Neutrophil (primary cell): ENCODE measurements at regions not wholly inside any gene's neighbourhood (a gene's known extent, or its start where the extent isn't known, plus 50 kb on each side); places are given as distances from the start of the nearest gene placed in this dataset.

Experiments
- H3K27ac ChIP-seq: fragments of 200-600 bp; sonication (generic); 2 replicates; pipeline ENCODE4 v1.5.1; 2016; ENCODE audit warnings: mild to moderate bottlenecking, moderate library complexity
- H3K27me3 ChIP-seq: fragments of 200-600 bp; sonication (generic); 2 replicates; pipeline ENCODE4 v1.6.0; 2016; ENCODE audit warnings: mild to moderate bottlenecking
- H3K36me3 ChIP-seq: fragments of 200-600 bp; sonication (generic); 2 replicates; pipeline ENCODE4 v1.5.1; 2017
- H3K4me1 ChIP-seq, 2 experiments: fragments of 200-600 bp in 1 of 2; sonication (generic) in 1 of 2; 1 replicate in 1 of 2; 2 replicates in 1 of 2; pipeline versions ENCODE4 v1.5.1 to v1.6.1; 2013 to 2016; ENCODE audit warnings: low read depth in 1 of 2, low read length in 1 of 2, mild to moderate bottlenecking in 1 of 2, moderate library complexity in 1 of 2; ENCODE audit not compliant: control insufficient read depth in 1 of 2, insufficient read depth in 1 of 2
- H3K4me3 ChIP-seq, 2 experiments: fragments of 200-600 bp in 1 of 2; sonication (generic) in 1 of 2; 1 replicate in 1 of 2; 2 replicates in 1 of 2; pipeline ENCODE4 v1.5.1; 2013 to 2016; ENCODE audit warnings: low read depth in 1 of 2, low read length in 1 of 2, mild to moderate bottlenecking in 1 of 2, moderate library complexity in 1 of 2
- H3K9me3 ChIP-seq: fragments of 200-600 bp; sonication (generic); 2 replicates; pipeline ENCODE4 v1.5.1; 2016
- TF ChIP-seq, protein P1 (sequence below): fragments of 200-600 bp; sonication (generic); IDR thresholded peaks from 2 replicates; pipeline ENCODE4 v1.5.1; 2016; ENCODE audit warnings: antibody characterized with exemption

DNA sequence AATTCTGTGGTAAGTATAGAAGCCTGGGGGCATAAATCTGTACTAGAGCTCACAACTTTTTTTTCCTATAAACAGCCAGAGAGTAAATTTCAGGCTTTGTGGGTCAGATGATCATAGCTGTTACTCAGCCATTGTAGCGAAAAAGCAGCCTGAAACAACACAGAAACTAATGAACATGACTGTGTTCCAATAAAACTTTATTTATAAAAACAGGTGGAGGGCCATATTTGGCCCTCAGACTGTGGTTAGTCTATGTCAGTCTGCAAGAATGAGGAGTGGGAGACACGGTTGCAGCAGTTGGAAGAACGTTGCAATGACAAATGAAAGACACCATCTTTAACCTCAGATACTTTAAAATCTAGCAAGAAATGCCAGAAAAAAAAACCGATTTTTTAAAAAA is 389.6 kb upstream of the PRKCQ start:
- H3K36me3 ChIP-seq = no peaks in the 10 kb centered on the region
- TF ChIP-seq, protein P1, sequence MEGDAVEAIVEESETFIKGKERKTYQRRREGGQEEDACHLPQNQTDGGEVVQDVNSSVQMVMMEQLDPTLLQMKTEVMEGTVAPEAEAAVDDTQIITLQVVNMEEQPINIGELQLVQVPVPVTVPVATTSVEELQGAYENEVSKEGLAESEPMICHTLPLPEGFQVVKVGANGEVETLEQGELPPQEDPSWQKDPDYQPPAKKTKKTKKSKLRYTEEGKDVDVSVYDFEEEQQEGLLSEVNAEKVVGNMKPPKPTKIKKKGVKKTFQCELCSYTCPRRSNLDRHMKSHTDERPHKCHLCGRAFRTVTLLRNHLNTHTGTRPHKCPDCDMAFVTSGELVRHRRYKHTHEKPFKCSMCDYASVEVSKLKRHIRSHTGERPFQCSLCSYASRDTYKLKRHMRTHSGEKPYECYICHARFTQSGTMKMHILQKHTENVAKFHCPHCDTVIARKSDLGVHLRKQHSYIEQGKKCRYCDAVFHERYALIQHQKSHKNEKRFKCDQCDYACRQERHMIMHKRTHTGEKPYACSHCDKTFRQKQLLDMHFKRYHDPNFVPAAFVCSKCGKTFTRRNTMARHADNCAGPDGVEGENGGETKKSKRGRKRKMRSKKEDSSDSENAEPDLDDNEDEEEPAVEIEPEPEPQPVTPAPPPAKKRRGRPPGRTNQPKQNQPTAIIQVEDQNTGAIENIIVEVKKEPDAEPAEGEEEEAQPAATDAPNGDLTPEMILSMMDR = no peak
- H3K27me3 ChIP-seq = no peaks in the 10 kb centered on the region
- no peak overlapping the region for H3K27ac ChIP-seq
- H3K4me3 ChIP-seq = no peak overlapping the region
- H3K4me1 ChIP-seq = peaks cover 0 to 9% of the 10 kb centered on the region in 2 experiments
- no peaks in the 10 kb centered on the region for H3K9me3 ChIP-seq

DNA sequence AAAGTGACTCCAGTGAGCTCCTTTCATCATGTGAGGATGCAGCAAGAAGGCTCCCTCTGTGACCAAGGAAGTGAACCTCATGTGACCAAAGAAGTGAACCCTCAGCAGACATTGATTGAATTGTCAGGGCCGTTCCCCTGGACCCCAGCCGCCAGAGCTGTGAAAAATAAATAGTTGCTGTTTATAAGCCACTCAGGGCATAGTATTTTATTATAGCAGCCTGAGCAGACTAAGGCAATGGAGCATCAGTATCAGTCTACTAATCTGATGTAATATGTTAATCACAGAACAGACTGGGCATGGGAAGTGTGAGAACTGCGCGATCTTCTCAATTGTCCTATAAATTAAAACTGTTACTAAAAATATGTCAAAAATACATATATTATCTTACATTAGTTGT is 384.5 kb upstream of the PRKCQ start:
- no peaks in the 10 kb centered on the region for H3K36me3 ChIP-seq
- H3K4me1 ChIP-seq = no peaks in the 10 kb centered on the region
- TF ChIP-seq, protein P1 = no peak
- no peaks in the 10 kb centered on the region for H3K27me3 ChIP-seq
- no peak overlapping the region for H3K27ac ChIP-seq
- no peaks in the 10 kb centered on the region for H3K9me3 ChIP-seq
- no peak overlapping the region for H3K4me3 ChIP-seq

DNA sequence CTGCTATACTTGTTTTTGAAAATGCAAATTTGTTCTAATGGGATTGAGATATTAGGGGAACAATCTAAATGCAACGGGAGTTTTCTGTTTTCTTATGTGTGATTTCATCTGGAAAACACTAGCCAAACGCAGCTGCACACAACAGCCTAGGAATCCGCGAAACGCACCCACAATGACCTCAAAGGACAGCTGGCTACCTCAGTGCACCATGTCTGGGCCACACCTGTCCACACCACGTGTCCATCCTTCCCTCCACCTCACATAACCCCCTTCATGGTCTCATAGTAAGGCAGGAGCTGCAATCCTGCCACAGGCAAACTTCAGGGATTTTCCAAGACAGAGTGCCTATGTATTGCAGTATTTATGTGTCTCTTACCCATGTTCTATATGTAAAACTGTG is 382.5 kb upstream of the PRKCQ start:
- H3K27ac ChIP-seq = no peak overlapping the region

DNA sequence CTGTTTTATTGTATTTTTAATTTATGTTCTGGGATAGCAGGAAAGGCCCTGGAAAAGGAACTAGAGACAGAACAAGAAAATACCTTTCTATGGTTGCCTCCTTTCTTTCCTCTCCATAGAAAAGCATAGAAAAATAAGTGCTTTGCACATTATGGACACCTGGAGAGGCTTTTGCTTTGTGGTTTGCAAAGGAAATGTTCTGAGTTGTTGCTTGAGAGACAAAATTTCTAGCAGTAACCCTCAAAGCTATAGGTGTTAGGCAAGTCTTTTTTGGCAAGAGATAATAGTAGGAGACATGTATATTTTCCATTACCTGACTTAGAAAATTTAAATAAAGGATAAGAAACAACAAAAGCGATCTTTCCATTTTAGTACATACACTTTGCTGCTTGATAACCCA is 378.6 kb upstream of the PRKCQ start:
- Histone ChIP-seq H3K27me3 (no peaks in the 10 kb centered on the region), H3K9me3 (no peaks in the 10 kb centered on the region), H3K27ac (no peak overlapping the region), H3K4me1 (no peaks in the 10 kb centered on the region), H3K4me3 (no peak overlapping the region), H3K36me3 (no peaks in the 10 kb centered on the region)
- TF ChIP-seq, protein P1 = no peak

More for the DNA sequence above, 382.5 kb upstream of the PRKCQ start:
- Histone ChIP-seq H3K27me3 (no peaks in the 10 kb centered on the region), H3K4me3 (no peak overlapping the region), H3K9me3 (no peaks in the 10 kb centered on the region), H3K36me3 (no peaks in the 10 kb centered on the region), H3K4me1 (no peaks in the 10 kb centered on the region)
- TF ChIP-seq, protein P1 = no peak

DNA sequence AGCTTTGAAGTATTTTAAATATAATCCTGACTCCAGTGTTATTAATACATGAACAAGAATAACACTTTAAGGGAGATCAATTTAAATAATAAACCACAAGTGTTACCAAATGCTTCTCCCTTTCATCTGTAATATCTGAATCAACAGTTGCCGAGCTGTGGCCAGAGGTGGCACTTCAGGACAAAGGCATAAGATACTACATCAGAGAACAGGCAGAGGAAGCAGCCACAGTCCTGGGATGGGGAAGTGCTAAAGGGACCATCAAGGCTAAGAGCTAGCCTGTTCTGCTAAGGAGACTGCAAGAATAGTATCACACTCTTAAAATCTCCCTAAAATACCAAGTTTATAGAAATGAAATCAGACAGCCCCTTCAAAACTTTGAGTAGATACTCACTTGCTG is 378.2 kb upstream of the PRKCQ start:
- Histone ChIP-seq H3K4me3 (no peak overlapping the region), H3K9me3 (no peaks in the 10 kb centered on the region), H3K27me3 (no peaks in the 10 kb centered on the region), H3K27ac (no peak overlapping the region), H3K36me3 (no peaks in the 10 kb centered on the region), H3K4me1 (no peaks in the 10 kb centered on the region)
- TF ChIP-seq, protein P1 = no peak

DNA sequence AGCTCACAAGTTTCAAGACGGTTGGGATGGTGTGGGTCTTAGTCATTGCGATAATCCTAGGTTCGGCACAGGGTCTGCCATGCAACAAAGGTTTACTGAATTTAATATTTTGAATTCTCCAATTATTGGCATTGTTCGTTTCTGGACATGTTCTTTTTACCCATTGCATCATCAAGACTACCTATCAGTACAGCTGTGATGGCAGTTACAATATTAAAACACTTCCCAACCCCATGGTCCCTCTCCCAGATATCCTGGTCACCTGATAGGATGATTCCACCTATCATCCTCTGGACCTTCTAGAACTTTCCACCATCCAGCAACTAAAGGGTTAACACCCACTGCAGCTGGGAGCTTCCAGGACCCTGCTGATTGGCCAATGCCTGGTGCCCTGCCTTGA is 377.8 kb upstream of the PRKCQ start:
- no peak overlapping the region for H3K4me3 ChIP-seq
- no peaks in the 10 kb centered on the region for H3K36me3 ChIP-seq
- no peak overlapping the region for H3K27ac ChIP-seq
- no peaks in the 10 kb centered on the region for H3K27me3 ChIP-seq
- no peaks in the 10 kb centered on the region for H3K9me3 ChIP-seq
- TF ChIP-seq, protein P1 = no peak
- H3K4me1 ChIP-seq = no peaks in the 10 kb centered on the region
